NCI-H2107 treated with DMSO at 0.1 percent for 48 hours (cell line): ENCODE measurements at regions not wholly inside any gene's neighbourhood (a gene's known extent, or its start where the extent isn't known, plus 50 kb on each side); places are given as distances from the start of the nearest gene placed in this dataset.
"Not testable (repeated sequence)": the region's sequence is repeated elsewhere in the genome, so short reads cannot be mapped to it uniquely, and the experiment has no call there.

Experiments used
- DNase-seq: peaks from one replicate; lab custom pipeline; 2025; ENCODE audit not compliant: unreplicated experiment; lab: John Stamatoyannopoulos, UW

- DNase-seq: no peak
Measured at GRCh38 chr4:131113704-131114103, 2017.8 kb downstream of the C4orf33 start.

- no peak for DNase-seq
Measured at GRCh38 chr4:131119661-131120060, 2023.7 kb downstream of the C4orf33 start.

GRCh38 chr4:131137196-131137595 lies 2011.9 kb upstream of the PCDH10 start:
- no peak for DNase-seq

- DNase-seq: no peak
Measured at GRCh38 chr4:131159261-131159660, 1989.8 kb upstream of the PCDH10 start.

GRCh38 chr4:131192318-131192717 lies 1956.8 kb upstream of the PCDH10 start:
- DNase-seq: no peak

- no peak for DNase-seq
Measured at GRCh38 chr4:131207589-131207988, 1941.5 kb upstream of the PCDH10 start.

- DNase-seq: no peak
Measured at GRCh38 chr4:131248314-131248713, 1900.8 kb upstream of the PCDH10 start.

GRCh38 chr4:131251321-131251720 lies 1897.8 kb upstream of the PCDH10 start:
- no peak for DNase-seq

- DNase-seq: no peak
Measured at GRCh38 chr4:131257241-131257640, 1891.9 kb upstream of the PCDH10 start.

GRCh38 chr4:131258361-131258760 lies 1890.7 kb upstream of the PCDH10 start:
- no peak for DNase-seq

- DNase-seq: no peak
Measured at GRCh38 chr4:131288441-131288840, 1860.7 kb upstream of the PCDH10 start.

GRCh38 chr4:131296192-131296591 lies 1852.9 kb upstream of the PCDH10 start:
- no peak for DNase-seq

- no peak for DNase-seq
Measured at GRCh38 chr4:131302108-131302507, 1847.0 kb upstream of the PCDH10 start.

GRCh38 chr4:131304686-131305085 lies 1844.4 kb upstream of the PCDH10 start:
- DNase-seq: no peak

GRCh38 chr4:131309628-131310027 lies 1839.5 kb upstream of the PCDH10 start:
- no peak for DNase-seq

- no peak for DNase-seq
Measured at GRCh38 chr4:131316086-131316485, 1833.0 kb upstream of the PCDH10 start.

GRCh38 chr4:131337936-131338335 lies 1811.2 kb upstream of the PCDH10 start:
- no peak for DNase-seq

GRCh38 chr4:131339137-131339536 lies 1810.0 kb upstream of the PCDH10 start:
- DNase-seq: no peak

GRCh38 chr4:131344761-131345160 lies 1804.3 kb upstream of the PCDH10 start:
- DNase-seq: no peak

- no peak for DNase-seq
Measured at GRCh38 chr4:131347816-131348215, 1801.3 kb upstream of the PCDH10 start.

- DNase-seq: no peak
Measured at GRCh38 chr4:131348263-131348662, 1800.8 kb upstream of the PCDH10 start.

GRCh38 chr4:131352371-131352770 lies 1796.7 kb upstream of the PCDH10 start:
- not testable (repeated sequence) for DNase-seq

GRCh38 chr4:131366714-131367113 lies 1782.4 kb upstream of the PCDH10 start:
- no peak for DNase-seq

- DNase-seq: no peak
Measured at GRCh38 chr4:131367441-131367840, 1781.7 kb upstream of the PCDH10 start.
